Activated CD8-positive, alpha-beta memory T cell treated with anti-CD3 and anti-CD28 coated beads for 36 hours (primary cell): ENCODE measurements at regions not wholly inside any gene's neighbourhood (a gene's known extent, or its start where the extent isn't known, plus 50 kb on each side); places are given as distances from the start of the nearest gene placed in this dataset.

Source experiments
- CTCF ChIA-PET: fragments of 350-600 bp; sonication (Branson Sonifier 250); formaldehyde crosslinking; loops from one replicate; lab custom pipeline; 2021; ENCODE audit warnings: antibody characterized with exemption; lab: Charles Lee
- POLR2A ChIA-PET: fragments of 350-600 bp; sonication (Branson Sonifier 250); formaldehyde crosslinking; loops from one replicate; lab custom pipeline; 2021; ENCODE audit warnings: antibody characterized with exemption; lab: Charles Lee

GRCh38 chr3:159757341-159758060, 231.1 kb upstream of the IL12A start:
- POLR2A ChIA-PET = no interaction called here
- CTCF ChIA-PET = no interaction called here

GRCh38 chr3:159760046-159760445, 228.6 kb upstream of the IL12A start:
- ChIA-PET CTCF (no interaction called here), POLR2A (no interaction called here)

GRCh38 chr3:159761369-159761768, 227.3 kb upstream of the IL12A start:
- ChIA-PET POLR2A (no interaction called here), CTCF (no interaction called here)

- ChIA-PET CTCF (no interaction called here), POLR2A (no interaction called here)
Observed at GRCh38 chr3:159761848-159762635, 226.6 kb upstream of the IL12A start.

GRCh38 chr3:159763011-159763601, 225.5 kb upstream of the IL12A start:
- POLR2A ChIA-PET = no interaction called here
- CTCF ChIA-PET = no interaction called here

- CTCF ChIA-PET = no interaction called here
- POLR2A ChIA-PET = no interaction called here
Observed at GRCh38 chr3:159763602-159764489, 224.8 kb upstream of the IL12A start.

- CTCF ChIA-PET = no interaction called here
- POLR2A ChIA-PET = no interaction called here
Observed at GRCh38 chr3:159764490-159765029, 224.1 kb upstream of the IL12A start.

GRCh38 chr3:159765030-159765859, 223.4 kb upstream of the IL12A start:
- POLR2A ChIA-PET = no interaction called here
- CTCF ChIA-PET = no interaction called here

GRCh38 chr3:159765860-159766294, 222.8 kb upstream of the IL12A start:
- ChIA-PET POLR2A (no interaction called here), CTCF (no interaction called here)

- POLR2A ChIA-PET = no interaction called here
- CTCF ChIA-PET = no interaction called here
Observed at GRCh38 chr3:159766563-159767185, 222.0 kb upstream of the IL12A start.

- ChIA-PET CTCF (no interaction called here), POLR2A (no interaction called here)
Observed at GRCh38 chr3:159770998-159771397, 217.6 kb upstream of the IL12A start.

- ChIA-PET POLR2A (no interaction called here), CTCF (no interaction called here)
Observed at GRCh38 chr3:159771865-159772611, 216.6 kb upstream of the IL12A start.

- CTCF ChIA-PET = no interaction called here
- POLR2A ChIA-PET = no interaction called here
Observed at GRCh38 chr3:159773706-159774105, 214.9 kb upstream of the IL12A start.

- ChIA-PET POLR2A (no interaction called here), CTCF (no interaction called here)
Observed at GRCh38 chr3:159775372-159775961, 213.2 kb upstream of the IL12A start.

- POLR2A ChIA-PET = no interaction called here
- CTCF ChIA-PET = no interaction called here
Observed at GRCh38 chr3:159776779-159777178, 211.9 kb upstream of the IL12A start.

GRCh38 chr3:159779883-159780282, 208.8 kb upstream of the IL12A start:
- ChIA-PET POLR2A (no interaction called here), CTCF (interaction anchor here (0.6 kb wide), 1 partner anchor 60 kb away, joined by 3 read pairs; the partner anchor contains the start of gene SCHIP1)

GRCh38 chr3:159781867-159782266, 206.8 kb upstream of the IL12A start:
- POLR2A ChIA-PET = no interaction called here
- CTCF ChIA-PET = interaction anchor here (1.6 kb wide), 1 partner anchor 23 kb away, joined by 3 read pairs; no protein-coding TSS in a partner anchor
